H9 (cell line): ENCODE measurements at regions not wholly inside any gene's neighbourhood (a gene's known extent, or its start where the extent isn't known, plus 50 kb on each side); places are given as distances from the start of the nearest gene placed in this dataset.

Source experiments
- DNase-seq: peaks from one replicate; pipeline ENCODE4 v3.0.0-alpha.2; 2017
- H2AFZ ChIP-seq: one replicate; pipeline ENCODE4 v1.6.1; 2013; ENCODE audit warnings: mild to moderate bottlenecking, low read length, control low read depth, moderate library complexity
- H2AK5ac ChIP-seq: 2 replicates; pipeline ENCODE4 v1.6.1; 2013; ENCODE audit warnings: low read length, control low read depth, mixed read lengths; ENCODE audit not compliant: insufficient read length
- H2BK120ac ChIP-seq: one replicate; pipeline ENCODE4 v1.6.1; 2013; ENCODE audit warnings: low read depth, mild to moderate bottlenecking, low read length, control low read depth, inconsistent platforms; ENCODE audit not compliant: poor library complexity, severe bottlenecking
- H2BK12ac ChIP-seq: 2 replicates; pipeline ENCODE4 v1.6.1; 2013; ENCODE audit warnings: low read length, control low read depth, mixed read lengths, low read depth; ENCODE audit not compliant: insufficient read length
- H2BK15ac ChIP-seq: 2 replicates; pipeline ENCODE4 v1.6.1; 2013; ENCODE audit warnings: low read depth, low read length, control low read depth
- H2BK20ac ChIP-seq: one replicate; pipeline ENCODE4 v1.6.1; 2013; ENCODE audit warnings: low read depth, mild to moderate bottlenecking, low read length, control low read depth, inconsistent platforms; ENCODE audit not compliant: poor library complexity, severe bottlenecking
- H2BK5ac ChIP-seq: 2 replicates; pipeline ENCODE4 v1.6.1; 2013; ENCODE audit warnings: low read length, control low read depth, mixed read lengths; ENCODE audit not compliant: insufficient read length
- H3K14ac ChIP-seq: 2 replicates; pipeline ENCODE4 v1.6.1; 2013; ENCODE audit warnings: low read length, control low read depth; ENCODE audit not compliant: insufficient read depth
- H3K18ac ChIP-seq: 2 replicates; pipeline ENCODE4 v1.6.1; 2013; ENCODE audit warnings: low read depth, mild to moderate bottlenecking, mixed read lengths, low read length, control low read depth; ENCODE audit not compliant: insufficient read length
- H3K23ac ChIP-seq: 2 replicates; pipeline ENCODE4 v1.6.1; 2013; ENCODE audit warnings: low read length, control low read depth, mixed read lengths, low read depth; ENCODE audit not compliant: insufficient read length
- H3K23me2 ChIP-seq: 2 replicates; pipeline ENCODE4 v1.6.1; 2013; ENCODE audit warnings: low read depth, mild to moderate bottlenecking, mixed read lengths, low read length, control low read depth; ENCODE audit not compliant: insufficient read length, poor library complexity, severe bottlenecking
- H3K27ac ChIP-seq: 2 replicates; pipeline ENCODE4 v1.5.1; 2013; ENCODE audit warnings: low read length, control low read depth, mixed read lengths, low read depth; ENCODE audit not compliant: insufficient read length
- H3K27me3 ChIP-seq: 2 replicates; pipeline ENCODE4 v1.6.1; 2013; ENCODE audit warnings: low read length, control low read depth, inconsistent platforms; ENCODE audit not compliant: insufficient read depth
- H3K4ac ChIP-seq: 2 replicates; pipeline ENCODE4 v1.6.1; 2013; ENCODE audit warnings: low read depth, mild to moderate bottlenecking, control low read depth, inconsistent platforms, low read length, moderate library complexity
- H3K4me1 ChIP-seq: 2 replicates; pipeline ENCODE4 v1.6.1; 2013; ENCODE audit warnings: low read length, control low read depth, inconsistent platforms; ENCODE audit not compliant: insufficient read depth
- H3K4me2 ChIP-seq: 2 replicates; pipeline ENCODE4 v1.6.1; 2013; ENCODE audit warnings: low read length, control low read depth, mixed read lengths; ENCODE audit not compliant: insufficient read length, insufficient read depth
- H3K56ac ChIP-seq: 2 replicates; pipeline ENCODE4 v1.6.1; 2013; ENCODE audit warnings: low read depth, mild to moderate bottlenecking, mixed read lengths, low read length, control low read depth; ENCODE audit not compliant: insufficient read length
- H3K79me1 ChIP-seq: 2 replicates; pipeline ENCODE4 v1.6.1; 2013; ENCODE audit warnings: low read depth, mild to moderate bottlenecking, moderate library complexity, low read length, control low read depth, inconsistent platforms; ENCODE audit not compliant: insufficient read depth, poor library complexity, severe bottlenecking
- H3K79me2 ChIP-seq: 2 replicates; pipeline ENCODE4 v1.6.1; 2013; ENCODE audit warnings: low read length, control low read depth, inconsistent platforms; ENCODE audit not compliant: insufficient read depth
- H3K9ac ChIP-seq: 2 replicates; pipeline ENCODE4 v1.6.1; 2013; ENCODE audit warnings: low read length, control low read depth, mixed read lengths; ENCODE audit not compliant: insufficient read length; ENCODE audit errors: extremely low read depth
- H3K9me3 ChIP-seq: one replicate; pipeline ENCODE4 v1.6.1; 2013; ENCODE audit warnings: low read depth, low read length, inconsistent platforms; ENCODE audit not compliant: control insufficient read depth
- H3T11ph ChIP-seq: one replicate; pipeline ENCODE4 v1.6.1; 2013; ENCODE audit warnings: mild to moderate bottlenecking, low read length, control low read depth, inconsistent platforms
- H4K20me1 ChIP-seq: one replicate; pipeline ENCODE4 v1.6.1; 2013; ENCODE audit not compliant: control insufficient read depth, insufficient read length, insufficient read depth
- H4K5ac ChIP-seq: 2 replicates; pipeline ENCODE4 v1.6.1; 2013; ENCODE audit warnings: low read depth, mild to moderate bottlenecking, mixed read lengths, low read length, control low read depth; ENCODE audit not compliant: insufficient read length
- H4K8ac ChIP-seq: replicated peaks from 2 replicates; pipeline ENCODE4 v1.6.1; 2013; ENCODE audit warnings: low read length, control low read depth, mixed read lengths, low read depth; ENCODE audit not compliant: insufficient read length
- H4K91ac ChIP-seq: 2 replicates; pipeline ENCODE4 v1.6.1; 2013; ENCODE audit warnings: low read depth, mild to moderate bottlenecking, moderate library complexity, mixed read lengths, low read length, control low read depth; ENCODE audit not compliant: insufficient read length
- H3K27ac Mint-ChIP-seq, 3 experiments: 2 replicates in 2 of 3; 3 replicates in 1 of 3; pipeline ENCODE4 v1.8.0; 2020 to 2021; ENCODE audit warnings: mixed read lengths in 3 of 3, mild to moderate bottlenecking in 1 of 3, moderate library complexity in 1 of 3
- H3K27me3 Mint-ChIP-seq: 2 replicates; pipeline ENCODE4 v1.8.0; 2021; ENCODE audit warnings: low read depth, mild to moderate bottlenecking, moderate library complexity, mixed read lengths
- H3K36me3 Mint-ChIP-seq, 3 experiments: 2 replicates in 2 of 3; 3 replicates in 1 of 3; pipeline ENCODE4 v1.8.0; 2020 to 2021; ENCODE audit warnings: low read depth in 3 of 3, mixed read lengths in 3 of 3; ENCODE audit not compliant: insufficient read depth in 1 of 3
- H3K4me1 Mint-ChIP-seq, 2 experiments: 2 replicates each; pipeline ENCODE4 v1.8.0; 2020; ENCODE audit warnings: mixed read lengths in 2 of 2
- H3K4me3 Mint-ChIP-seq, 2 experiments: 2 replicates in 1 of 2; 3 replicates in 1 of 2; pipeline ENCODE4 v1.8.0; 2020 to 2021; ENCODE audit warnings: mild to moderate bottlenecking in 2 of 2, mixed read lengths in 2 of 2, moderate library complexity in 1 of 2
- H3K9me3 Mint-ChIP-seq, 2 experiments: 2 replicates in 1 of 2; 3 replicates in 1 of 2; pipeline ENCODE4 v1.8.0; 2020; ENCODE audit warnings: mild to moderate bottlenecking in 2 of 2, mixed read lengths in 2 of 2, moderate library complexity in 1 of 2
- TF ChIP-seq, protein P1 (sequence below): fragments of 200-600 bp; sonication (generic); conservative IDR thresholded peaks from 3 replicates; pipeline ENCODE4 v1.8.0; 2021; ENCODE audit warnings: antibody characterized with exemption, mild to moderate bottlenecking

DNA sequence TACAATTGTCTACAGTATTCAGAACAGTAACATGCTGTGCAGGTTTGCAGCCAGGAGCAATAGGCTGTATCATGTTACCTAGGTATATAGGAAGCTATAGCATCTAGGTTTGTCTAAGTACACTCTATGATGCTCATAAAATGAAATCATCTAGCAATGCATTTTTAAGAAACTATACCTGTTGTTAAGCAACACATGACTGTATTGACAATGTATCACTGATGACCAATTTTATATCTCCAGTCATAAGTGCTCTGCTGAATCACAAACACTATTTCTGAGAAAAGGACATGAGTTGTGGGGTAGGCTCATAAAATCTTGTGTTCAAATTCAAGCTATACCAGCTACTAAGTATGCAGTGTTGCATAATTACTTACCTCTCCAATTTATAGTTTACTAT, 501.3 kb downstream of the CD109 start:
- Mint-ChIP-seq H3K4me1 (peaks cover 7 to 8% of the 10 kb centered on the region in 2 experiments), H3K4me3 (no peak overlapping the region), H3K27me3 (no peaks in the 10 kb centered on the region), H3K27ac (no peak overlapping the region), H3K9me3 (peaks cover 2 to 6% of the 10 kb centered on the region in 2 experiments), H3K36me3 (peaks cover 0 to 2% (median 0%) of the 10 kb centered on the region in 3 experiments; a peak in 1 of 7 replicates)
- Histone ChIP-seq H2BK15ac (no peak overlapping the region), H3K79me2 (no peaks in the 10 kb centered on the region), H3K56ac (no peak overlapping the region), H4K8ac (no peak overlapping the region), H2AK5ac (no peak overlapping the region), H3T11ph (no peak overlapping the region), H2AFZ (no peak overlapping the region), H3K79me1 (no peaks in the 10 kb centered on the region), H3K18ac (no peak overlapping the region), H3K9me3 (no peaks in the 10 kb centered on the region), H2BK5ac (no peak overlapping the region), H3K14ac (no peak overlapping the region), H3K4me2 (no peak overlapping the region), H3K4ac (no peak overlapping the region), H4K91ac (no peak overlapping the region), H2BK120ac (no peak overlapping the region), H2BK20ac (no peak overlapping the region), H2BK12ac (no peak overlapping the region), H3K27me3 (no peaks in the 10 kb centered on the region), H3K23me2 (no peaks in the 10 kb centered on the region), H3K27ac (no peak overlapping the region), H3K4me1 (no peaks in the 10 kb centered on the region), H3K9ac (no peak overlapping the region), H3K23ac (no peak overlapping the region), H4K20me1 (no peaks in the 10 kb centered on the region), H4K5ac (no peak overlapping the region)
- no peak for DNase-seq
- TF ChIP-seq, protein P1, sequence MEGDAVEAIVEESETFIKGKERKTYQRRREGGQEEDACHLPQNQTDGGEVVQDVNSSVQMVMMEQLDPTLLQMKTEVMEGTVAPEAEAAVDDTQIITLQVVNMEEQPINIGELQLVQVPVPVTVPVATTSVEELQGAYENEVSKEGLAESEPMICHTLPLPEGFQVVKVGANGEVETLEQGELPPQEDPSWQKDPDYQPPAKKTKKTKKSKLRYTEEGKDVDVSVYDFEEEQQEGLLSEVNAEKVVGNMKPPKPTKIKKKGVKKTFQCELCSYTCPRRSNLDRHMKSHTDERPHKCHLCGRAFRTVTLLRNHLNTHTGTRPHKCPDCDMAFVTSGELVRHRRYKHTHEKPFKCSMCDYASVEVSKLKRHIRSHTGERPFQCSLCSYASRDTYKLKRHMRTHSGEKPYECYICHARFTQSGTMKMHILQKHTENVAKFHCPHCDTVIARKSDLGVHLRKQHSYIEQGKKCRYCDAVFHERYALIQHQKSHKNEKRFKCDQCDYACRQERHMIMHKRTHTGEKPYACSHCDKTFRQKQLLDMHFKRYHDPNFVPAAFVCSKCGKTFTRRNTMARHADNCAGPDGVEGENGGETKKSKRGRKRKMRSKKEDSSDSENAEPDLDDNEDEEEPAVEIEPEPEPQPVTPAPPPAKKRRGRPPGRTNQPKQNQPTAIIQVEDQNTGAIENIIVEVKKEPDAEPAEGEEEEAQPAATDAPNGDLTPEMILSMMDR, result no peak
